Superior temporal gyrus (tissue), 1 donor: ENCODE measurements at regions not wholly inside any gene's neighbourhood (a gene's known extent, or its start where the extent isn't known, plus 50 kb on each side); places are given as distances from the start of the nearest gene placed in this dataset.
"Not testable (repeated sequence)": the region's sequence is repeated elsewhere in the genome, so short reads cannot be mapped to it uniquely, and the experiment has no call there.

ENCODE experiments used
- DNase-seq: peaks from one replicate; pipeline ENCODE4 v3.0.0-alpha.2; 2016; ENCODE audit errors: extremely low spot score

GRCh38 chr12:119931402-119931801 is 54.3 kb upstream of the CIT start:
- no peak for DNase-seq

GRCh38 chr12:119932921-119933320 is 55.8 kb upstream of the CIT start:
- DNase-seq, result no peak

GRCh38 chr12:119934780-119935179 is 54.3 kb upstream of the BICDL1 start:
- DNase-seq, result not testable (repeated sequence)

GRCh38 chr12:119936705-119937311 is 52.2 kb upstream of the BICDL1 start:
- no peak for DNase-seq

GRCh38 chr12:119938049-119938667 is 50.9 kb upstream of the BICDL1 start:
- DNase-seq, result peak; percentile 87
